HL-60 (cell line): ENCODE measurements at regions not wholly inside any gene's neighbourhood (a gene's known extent, or its start where the extent isn't known, plus 50 kb on each side); places are given as distances from the start of the nearest gene placed in this dataset.

Experiments
- CTCF ChIP-seq: IDR thresholded peaks from one replicate; pipeline ENCODE4 v1.5.1; 2011; ENCODE audit warnings: low read length, control low read depth, inconsistent platforms; ENCODE audit not compliant: insufficient read depth
- POLR2AphosphoS5 ChIP-seq: IDR thresholded peaks from 2 replicates; pipeline ENCODE4 v1.6.1; 2012; ENCODE audit warnings: low read depth

GRCh38 chr20:55174172-55174571, 698.8 kb downstream of the DOK5 start:
- TF ChIP-seq CTCF = no peak
- no peak for TF ChIP-seq POLR2AphosphoS5
